Activated T-cell treated with anti-CD3 and anti-CD28 coated beads, Interleukin-2, amount 50 U/mL, for 24 hours (primary cell): ENCODE measurements at regions not wholly inside any gene's neighbourhood (a gene's known extent, or its start where the extent isn't known, plus 50 kb on each side); places are given as distances from the start of the nearest gene placed in this dataset.
A peak's percentile ranks its signal among the peaks of the same experiment; 100 is the strongest.
"Not testable (repeated sequence)": the region's sequence is repeated elsewhere in the genome, so short reads cannot be mapped to it uniquely, and the experiment has no call there.

Experiments
- DNase-seq: peaks from one replicate; pipeline ENCODE4 v3.0.0-alpha.2; 2020
- H3K27ac Mint-ChIP-seq: 2 replicates; pipeline ENCODE4 v1.8.0; 2020; ENCODE audit warnings: mild to moderate bottlenecking, mixed read lengths
- H3K27me3 Mint-ChIP-seq: 2 replicates; pipeline ENCODE4 v1.8.0; 2020; ENCODE audit warnings: mixed read lengths
- H3K36me3 Mint-ChIP-seq: 2 replicates; pipeline ENCODE4 v1.8.0; 2020; ENCODE audit warnings: low read depth, mixed read lengths
- H3K4me1 Mint-ChIP-seq: 2 replicates; pipeline ENCODE4 v1.8.0; 2020; ENCODE audit warnings: low read depth, mixed read lengths
- H3K4me3 Mint-ChIP-seq: 2 replicates; pipeline ENCODE4 v1.8.0; 2020; ENCODE audit warnings: mild to moderate bottlenecking, moderate library complexity, mixed read lengths
- H3K9me3 Mint-ChIP-seq: 2 replicates; pipeline ENCODE4 v1.8.0; 2020; ENCODE audit warnings: mixed read lengths

- H3K9me3 Mint-ChIP-seq, H3K27me3 Mint-ChIP-seq, H3K4me1 Mint-ChIP-seq, DNase-seq, H3K36me3 Mint-ChIP-seq, H3K4me3 Mint-ChIP-seq, H3K27ac Mint-ChIP-seq: not testable (repeated sequence)
These were observed 555.8 kb upstream of the ZNF337 start for GRCh38 chr20:26252311-26252975.

- not testable (repeated sequence) for H3K27me3 Mint-ChIP-seq, H3K4me3 Mint-ChIP-seq, DNase-seq, H3K9me3 Mint-ChIP-seq, H3K27ac Mint-ChIP-seq, H3K4me1 Mint-ChIP-seq, H3K36me3 Mint-ChIP-seq
These were observed 554.7 kb upstream of the ZNF337 start for GRCh38 chr20:26251376-26251775.

GRCh38 chr20:26250249-26251114 lies 553.8 kb upstream of the ZNF337 start:
- not testable (repeated sequence) for H3K4me1 Mint-ChIP-seq, H3K36me3 Mint-ChIP-seq, H3K9me3 Mint-ChIP-seq, H3K27ac Mint-ChIP-seq, DNase-seq, H3K27me3 Mint-ChIP-seq, H3K4me3 Mint-ChIP-seq

DNA sequence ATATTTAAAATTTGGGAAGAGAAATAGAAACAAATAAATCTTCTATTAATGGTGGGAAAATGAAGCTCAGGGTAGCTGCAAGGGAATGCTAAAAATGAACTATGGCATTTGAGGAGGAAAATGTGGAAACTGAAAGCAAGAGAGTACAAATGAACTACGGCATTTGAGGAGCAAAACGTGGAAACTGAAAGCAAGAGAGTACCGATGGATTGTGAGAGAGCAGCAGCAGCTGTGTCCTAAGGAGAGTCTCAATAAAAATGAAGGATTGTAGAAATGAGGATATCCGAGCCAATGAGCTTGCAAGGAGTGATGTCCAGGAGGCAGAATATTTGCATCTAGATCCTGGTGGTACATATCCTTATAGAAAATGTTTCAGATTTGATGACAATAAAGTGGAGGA lies 547.1 kb upstream of the ZNF337 start:
- no peaks in the 10 kb centered on the region for H3K27me3 Mint-ChIP-seq
- H3K4me3 Mint-ChIP-seq, result no peak overlapping the region
- no peaks in the 10 kb centered on the region for H3K4me1 Mint-ChIP-seq
- DNase-seq, result no peak
- H3K9me3 Mint-ChIP-seq, result peaks cover 17% of the 10 kb centered on the region
- H3K36me3 Mint-ChIP-seq, result no peaks in the 10 kb centered on the region
- no peak overlapping the region for H3K27ac Mint-ChIP-seq

GRCh38 chr20:26220609-26221008 lies 524.0 kb upstream of the ZNF337 start:
- not testable (repeated sequence) for H3K27ac Mint-ChIP-seq, DNase-seq, H3K36me3 Mint-ChIP-seq, H3K4me3 Mint-ChIP-seq, H3K4me1 Mint-ChIP-seq, H3K27me3 Mint-ChIP-seq, H3K9me3 Mint-ChIP-seq

DNA sequence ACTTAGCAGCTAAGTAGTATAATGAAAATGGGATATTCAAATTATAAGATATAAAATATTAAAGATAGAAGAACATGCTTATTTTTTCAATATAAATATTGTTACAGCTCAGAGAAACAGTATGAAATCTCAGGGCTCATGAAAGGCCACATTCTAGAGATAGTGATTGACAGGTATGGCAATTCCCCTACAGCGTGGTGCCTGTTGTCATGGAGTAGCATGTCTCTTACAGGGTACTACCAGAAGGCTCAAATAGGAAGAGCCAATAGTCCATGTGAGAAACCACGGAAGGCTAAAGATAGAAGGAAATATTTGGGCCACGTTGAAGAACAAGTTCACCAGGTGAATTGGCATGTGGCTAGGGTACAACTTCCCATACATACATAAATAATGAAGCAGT lies 522.9 kb upstream of the ZNF337 start:
- H3K27ac Mint-ChIP-seq, H3K4me3 Mint-ChIP-seq: not testable (repeated sequence)

DNA sequence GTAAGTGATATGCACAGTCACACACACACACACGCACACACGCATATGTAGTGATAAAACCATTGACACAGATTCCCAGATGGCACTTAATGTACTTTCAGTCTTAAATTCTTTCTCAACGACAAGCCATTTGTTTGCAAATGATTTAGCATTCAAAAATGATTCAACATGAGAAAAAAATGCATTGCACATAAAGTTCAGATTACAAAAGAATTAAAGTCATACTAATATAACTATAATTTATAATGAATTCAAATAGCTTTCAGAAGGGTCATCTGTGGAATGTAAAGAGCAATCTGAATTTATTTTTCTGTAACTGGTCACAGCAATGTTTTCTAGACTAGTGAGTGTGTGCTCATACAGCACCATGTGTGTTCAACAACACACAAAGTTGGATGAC lies 521.6 kb upstream of the ZNF337 start:
- no peaks in the 10 kb centered on the region for H3K4me1 Mint-ChIP-seq
- no peak for DNase-seq
- H3K27me3 Mint-ChIP-seq, result no peaks in the 10 kb centered on the region
- peaks cover 4% of the 10 kb centered on the region for H3K9me3 Mint-ChIP-seq
- H3K27ac Mint-ChIP-seq, result no peak overlapping the region
- no peak overlapping the region for H3K4me3 Mint-ChIP-seq
- no peaks in the 10 kb centered on the region for H3K36me3 Mint-ChIP-seq

More for the DNA sequence above, 522.9 kb upstream of the ZNF337 start:
- DNase-seq, H3K36me3 Mint-ChIP-seq, H3K9me3 Mint-ChIP-seq, H3K4me1 Mint-ChIP-seq, H3K27me3 Mint-ChIP-seq: not testable (repeated sequence)

DNA sequence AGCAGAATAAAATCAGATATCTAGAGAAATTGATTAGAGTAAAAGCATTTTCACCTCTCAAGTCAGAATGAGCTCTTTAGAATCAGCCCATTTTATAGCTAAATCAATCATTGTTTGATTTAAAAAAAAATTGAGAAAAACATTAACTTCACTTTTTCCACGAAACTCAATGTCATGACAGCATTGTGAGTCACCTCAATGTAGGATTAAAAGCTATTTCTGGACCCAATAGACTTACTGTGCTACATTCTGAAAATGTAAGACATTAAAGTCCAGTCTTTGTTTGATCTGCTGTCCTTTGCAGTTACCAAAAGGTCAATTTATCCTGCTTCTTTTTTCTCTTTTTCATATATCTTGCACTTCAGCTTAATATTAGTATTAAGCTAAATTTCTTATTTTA lies 519.4 kb upstream of the ZNF337 start:
- no peaks in the 10 kb centered on the region for H3K36me3 Mint-ChIP-seq
- H3K4me3 Mint-ChIP-seq, result no peak overlapping the region
- DNase-seq, result no peak
- H3K9me3 Mint-ChIP-seq, result peaks cover 4% of the 10 kb centered on the region
- H3K27ac Mint-ChIP-seq, result no peak overlapping the region
- H3K27me3 Mint-ChIP-seq, result peaks cover 3% of the 10 kb centered on the region
- peaks cover 3% of the 10 kb centered on the region for H3K4me1 Mint-ChIP-seq

DNA sequence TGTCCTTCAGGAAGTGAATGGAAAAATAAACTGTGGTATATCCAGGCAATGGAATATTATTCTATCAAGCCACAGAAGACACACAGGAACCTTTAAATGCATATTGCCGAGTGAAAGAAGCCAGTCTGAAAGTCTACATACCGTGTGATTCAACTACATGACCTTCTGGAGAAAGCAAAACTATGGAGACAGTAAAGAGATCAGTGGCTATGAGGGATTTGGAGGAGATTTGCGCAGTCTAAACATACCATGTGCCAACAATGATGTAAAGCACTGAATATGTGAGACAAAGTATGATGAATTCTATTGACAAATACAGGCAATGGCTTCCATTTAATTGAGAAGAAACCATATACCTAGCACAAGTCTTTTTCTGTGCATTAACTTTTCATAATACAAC lies 518.3 kb upstream of the ZNF337 start:
- DNase-seq, result no peak
- Mint-ChIP-seq H3K9me3 (no peaks in the 10 kb centered on the region), H3K4me3 (no peak overlapping the region), H3K27ac (no peak overlapping the region), H3K27me3 (peaks cover 7% of the 10 kb centered on the region), H3K36me3 (no peaks in the 10 kb centered on the region), H3K4me1 (peaks cover 6% of the 10 kb centered on the region)

DNA sequence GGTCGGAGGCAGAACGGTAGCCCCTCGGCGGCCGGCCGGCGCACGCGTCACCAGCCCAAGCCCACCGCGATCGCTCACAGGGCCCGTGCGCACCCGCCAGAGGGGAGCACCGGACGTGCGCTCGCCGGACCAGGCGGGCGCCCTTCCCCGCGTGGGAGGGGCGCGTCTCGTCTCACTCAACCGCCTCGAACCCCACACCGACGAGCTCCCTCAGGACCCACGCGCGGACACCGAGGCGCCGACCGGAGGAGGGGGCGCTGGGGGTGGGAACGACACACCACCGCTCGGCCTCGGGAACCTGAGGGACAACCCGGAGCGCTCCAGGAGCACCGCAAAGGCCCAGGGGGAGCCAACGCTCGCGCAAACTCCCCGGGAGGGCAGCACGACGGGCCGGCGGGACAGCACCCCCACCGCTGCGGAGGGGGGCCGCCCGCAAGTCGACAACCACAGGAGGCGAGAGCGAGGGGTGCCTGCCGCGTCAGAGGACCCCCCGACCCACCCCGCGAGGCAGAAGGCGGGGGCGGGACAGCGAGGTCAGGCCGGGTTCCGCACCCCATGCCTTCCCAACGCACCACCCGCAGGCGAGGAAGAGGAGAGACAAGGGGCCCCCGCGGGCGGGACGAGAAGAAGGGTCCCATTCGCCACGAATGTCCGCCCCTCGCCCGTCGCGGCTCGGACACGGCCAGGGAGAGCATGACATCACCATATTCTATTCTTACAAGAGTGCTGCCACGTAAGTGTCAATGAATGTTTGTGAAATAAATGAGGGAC lies 512.7 kb upstream of the ZNF337 start:
- peaks cover 12% of the 10 kb centered on the region for H3K4me1 Mint-ChIP-seq
- peaks cover 26% of the 10 kb centered on the region for H3K27me3 Mint-ChIP-seq
- DNase-seq, result peak; percentile 46
- peak overlapping the region; percentile 62 for H3K4me3 Mint-ChIP-seq
- H3K27ac Mint-ChIP-seq, result no peak overlapping the region
- H3K9me3 Mint-ChIP-seq, result no peaks in the 10 kb centered on the region
- H3K36me3 Mint-ChIP-seq, result peaks cover 1% of the 10 kb centered on the region

GRCh38 chr20:26208296-26209091 lies 511.8 kb upstream of the ZNF337 start:
- peaks cover 26% of the 10 kb centered on the region for H3K27me3 Mint-ChIP-seq
- peaks cover 12% of the 10 kb centered on the region for H3K4me1 Mint-ChIP-seq
- DNase-seq, result peak; percentile 66
- H3K36me3 Mint-ChIP-seq, result peaks cover 1% of the 10 kb centered on the region
- H3K27ac Mint-ChIP-seq, result no peak overlapping the region
- H3K9me3 Mint-ChIP-seq, result no peaks in the 10 kb centered on the region
- peak overlapping the region; percentile 41 for H3K4me3 Mint-ChIP-seq

GRCh38 chr20:26207967-26208295 lies 511.3 kb upstream of the ZNF337 start:
- peak overlapping the region; percentile 10 for H3K27ac Mint-ChIP-seq
- peaks cover 26% of the 10 kb centered on the region for H3K27me3 Mint-ChIP-seq
- not testable (repeated sequence) for H3K9me3 Mint-ChIP-seq, H3K36me3 Mint-ChIP-seq
- H3K4me1 Mint-ChIP-seq, result peaks cover 12% of the 10 kb centered on the region
- H3K4me3 Mint-ChIP-seq, result peak overlapping the region; percentile 64
- peak; percentile 48 for DNase-seq

DNA sequence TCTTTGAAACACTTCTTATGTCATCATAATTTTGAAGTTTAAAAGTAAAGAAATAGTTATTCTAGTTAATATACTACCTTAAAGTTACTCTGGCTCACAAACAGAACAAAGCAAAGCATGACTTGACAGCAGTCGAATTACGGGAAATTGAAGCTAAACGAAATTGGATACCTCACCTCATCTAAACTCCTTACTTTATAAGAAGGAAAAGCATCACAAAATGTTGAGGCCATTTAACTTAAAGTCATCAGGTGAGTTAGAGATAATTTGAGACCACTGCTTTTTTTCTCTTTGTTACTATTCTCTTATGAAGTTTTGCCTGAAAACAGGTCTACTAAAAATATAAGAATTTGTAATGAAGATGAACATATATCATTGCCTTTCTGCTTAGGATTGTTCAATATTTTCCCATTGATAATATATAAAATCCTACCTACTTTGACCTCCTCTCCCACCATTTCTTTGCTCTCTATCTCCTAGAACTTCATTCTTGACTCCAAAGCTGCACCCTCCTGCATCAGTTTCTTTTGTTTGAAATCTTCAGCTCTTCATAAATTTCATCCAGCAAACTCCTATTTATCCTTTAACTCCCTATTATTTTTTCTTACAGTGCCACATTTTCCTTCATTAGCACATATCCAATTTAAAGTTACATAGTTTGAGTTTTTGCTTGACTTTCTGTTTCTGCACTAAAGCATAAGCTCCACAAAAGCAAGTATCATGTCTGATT lies 510.7 kb upstream of the ZNF337 start:
- DNase-seq, result no peak
- Mint-ChIP-seq H3K9me3 (peaks cover 1% of the 10 kb centered on the region), H3K36me3 (peaks cover 1% of the 10 kb centered on the region), H3K27ac (peak overlapping the region; percentile 10), H3K27me3 (peaks cover 26% of the 10 kb centered on the region), H3K4me3 (peak overlapping the region; percentile 64), H3K4me1 (peaks cover 11% of the 10 kb centered on the region)

DNA sequence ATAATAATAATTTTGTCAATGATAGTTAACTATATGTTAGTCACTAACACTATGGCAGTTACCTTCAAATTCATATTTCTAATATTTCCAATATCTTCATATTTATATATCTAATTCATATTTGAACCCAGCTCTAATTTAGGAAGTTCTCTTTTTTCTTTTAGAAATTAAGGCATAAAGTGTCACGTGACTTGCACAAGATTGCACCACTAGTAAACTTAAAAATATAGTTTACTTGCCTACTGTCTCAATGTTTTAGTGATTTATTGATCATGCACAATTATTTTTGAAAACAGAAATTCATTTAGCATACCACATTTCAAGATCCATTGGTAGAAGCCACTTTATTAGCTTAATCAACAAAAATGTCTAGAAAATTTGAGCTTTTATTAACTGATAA lies 508.7 kb upstream of the ZNF337 start:
- H3K4me3 Mint-ChIP-seq, result no peak overlapping the region
- H3K27ac Mint-ChIP-seq, result no peak overlapping the region
- DNase-seq, result no peak
- peaks cover 8% of the 10 kb centered on the region for H3K4me1 Mint-ChIP-seq
- peaks cover 22% of the 10 kb centered on the region for H3K27me3 Mint-ChIP-seq
- peaks cover 10% of the 10 kb centered on the region for H3K9me3 Mint-ChIP-seq
- peaks cover 1% of the 10 kb centered on the region for H3K36me3 Mint-ChIP-seq
